Duodenal mucosa (tissue), 2 donors: ENCODE measurements at regions not wholly inside any gene's neighbourhood (a gene's known extent, or its start where the extent isn't known, plus 50 kb on each side); places are given as distances from the start of the nearest gene placed in this dataset.

ENCODE experiments used
- H3K27ac ChIP-seq: one replicate; pipeline ENCODE4 v1.7.0; 2013; ENCODE audit warnings: low read depth, low read length
- H3K27me3 ChIP-seq, 2 donors: one replicate each; pipeline ENCODE4 v1.7.0; 2013; ENCODE audit warnings: low read length in 2 of 2, control low read depth in 1 of 2; ENCODE audit not compliant: insufficient read depth in 2 of 2, control insufficient read depth in 1 of 2
- H3K36me3 ChIP-seq, 2 donors: one replicate each; pipeline ENCODE4 v1.7.0; 2013; ENCODE audit warnings: low read length in 2 of 2, control low read depth in 1 of 2; ENCODE audit not compliant: insufficient read depth in 2 of 2, control insufficient read depth in 1 of 2
- H3K4me1 ChIP-seq, 2 donors: one replicate each; pipeline ENCODE4 v1.7.0; 2013; ENCODE audit warnings: low read length in 2 of 2, control low read depth in 1 of 2; ENCODE audit not compliant: insufficient read depth in 2 of 2, control insufficient read depth in 1 of 2
- H3K4me3 ChIP-seq, 2 donors: one replicate each; pipeline ENCODE4 v1.7.0; 2013; ENCODE audit warnings: low read length in 2 of 2, low read depth in 1 of 2
- H3K9ac ChIP-seq, 2 donors: one replicate each; pipeline ENCODE4 v1.7.0; 2013; ENCODE audit warnings: low read length in 2 of 2, low read depth in 1 of 2
- H3K9me3 ChIP-seq, 2 donors: one replicate each; pipeline ENCODE4 v1.7.0; 2013; ENCODE audit warnings: low read length in 2 of 2, control low read depth in 1 of 2; ENCODE audit not compliant: control insufficient read depth in 1 of 2

DNA sequence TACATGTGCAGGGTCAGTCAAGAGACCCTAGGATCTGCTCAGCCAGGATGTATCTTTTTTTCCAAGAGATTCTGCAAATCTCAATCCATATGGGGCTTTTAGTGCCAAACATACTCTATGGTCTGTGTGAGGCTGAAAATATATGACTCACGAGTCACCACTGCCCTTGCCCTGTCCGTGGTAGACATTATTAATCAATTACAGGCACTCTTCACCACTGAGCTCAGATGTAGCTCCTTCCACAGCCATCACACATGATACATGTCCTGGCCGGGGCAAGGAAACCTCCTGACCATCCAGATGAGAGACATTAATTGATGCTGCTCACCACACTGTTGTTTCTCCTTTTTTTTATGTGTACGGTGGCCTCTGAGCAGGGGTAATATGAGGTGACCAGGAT, 90.2 kb upstream of the RET start:
- H3K27me3 ChIP-seq, result no peaks in the 10 kb centered on the region
- peaks cover 3 to 4% of the 10 kb centered on the region in 2 donors for H3K4me1 ChIP-seq
- H3K9ac ChIP-seq, result no peak overlapping the region
- no peak overlapping the region for H3K4me3 ChIP-seq
- no peak overlapping the region for H3K27ac ChIP-seq
- H3K9me3 ChIP-seq, result no peaks in the 10 kb centered on the region
- no peaks in the 10 kb centered on the region for H3K36me3 ChIP-seq

DNA sequence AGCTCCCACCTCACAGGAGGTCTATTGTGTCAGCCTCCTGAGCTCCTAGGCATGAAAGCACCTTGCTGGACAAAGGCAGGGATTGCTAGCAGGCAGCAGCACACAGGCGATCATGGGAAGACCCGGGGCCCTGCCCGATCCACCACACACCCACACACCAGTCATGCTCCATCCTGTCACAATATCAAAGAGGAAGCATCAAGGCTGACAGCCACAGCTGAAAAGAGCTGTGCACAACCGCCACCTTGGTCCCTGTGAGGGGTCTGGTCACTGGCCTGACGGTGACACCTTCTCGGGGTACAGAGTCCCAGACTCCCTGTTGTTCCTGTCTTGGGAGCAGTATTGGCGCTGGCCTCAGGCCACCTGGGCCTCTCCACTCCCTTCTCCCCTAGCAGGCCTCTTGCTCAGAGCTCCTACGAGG, 89.7 kb upstream of the RET start:
- Histone ChIP-seq H3K36me3 (no peaks in the 10 kb centered on the region), H3K27ac (no peak overlapping the region), H3K4me3 (no peak overlapping the region), H3K9ac (no peak overlapping the region), H3K9me3 (no peaks in the 10 kb centered on the region), H3K27me3 (no peaks in the 10 kb centered on the region), H3K4me1 (no peaks in the 10 kb centered on the region)

- Histone ChIP-seq H3K27me3 (no peaks in the 10 kb centered on the region), H3K9me3 (no peaks in the 10 kb centered on the region), H3K4me1 (no peaks in the 10 kb centered on the region), H3K36me3 (no peaks in the 10 kb centered on the region), H3K4me3 (no peak overlapping the region), H3K9ac (no peak overlapping the region), H3K27ac (no peak overlapping the region)
Observed at GRCh38 chr10:42987575-42987974, 89.3 kb upstream of the RET start.

GRCh38 chr10:42988069-42988468, 88.8 kb upstream of the RET start:
- H3K4me3 ChIP-seq, result no peak overlapping the region
- H3K9me3 ChIP-seq, result no peaks in the 10 kb centered on the region
- no peak overlapping the region for H3K9ac ChIP-seq
- H3K27ac ChIP-seq, result no peak overlapping the region
- H3K27me3 ChIP-seq, result no peaks in the 10 kb centered on the region
- no peaks in the 10 kb centered on the region for H3K4me1 ChIP-seq
- H3K36me3 ChIP-seq, result no peaks in the 10 kb centered on the region

- Histone ChIP-seq H3K4me1 (no peaks in the 10 kb centered on the region), H3K27ac (no peak overlapping the region), H3K9me3 (no peaks in the 10 kb centered on the region), H3K4me3 (no peak overlapping the region), H3K36me3 (no peaks in the 10 kb centered on the region), H3K9ac (no peak overlapping the region), H3K27me3 (no peaks in the 10 kb centered on the region)
Observed at GRCh38 chr10:42988517-42989395, 88.1 kb upstream of the RET start.

DNA sequence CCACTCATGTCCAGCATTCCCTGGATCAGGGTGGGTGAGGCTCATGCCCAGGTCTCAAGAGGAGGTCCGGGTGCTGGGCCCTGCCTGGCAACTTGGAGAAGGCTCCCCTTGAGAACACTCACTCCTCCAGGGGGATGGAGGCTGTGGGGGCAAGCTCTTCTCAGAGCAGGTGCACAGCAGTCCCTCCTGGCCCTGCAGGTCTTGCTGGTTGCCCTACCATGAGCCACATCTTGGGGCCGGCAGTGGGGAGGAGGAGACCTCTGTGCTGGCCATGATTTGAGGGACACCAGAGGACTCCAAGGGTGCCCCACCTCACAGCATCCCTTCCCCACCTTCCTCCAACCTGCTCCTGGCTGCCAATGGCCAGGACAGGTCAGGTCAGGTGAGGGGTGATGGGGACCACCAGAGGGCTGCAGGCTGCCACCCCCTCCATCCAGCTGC, 87.4 kb upstream of the RET start:
- H3K27ac ChIP-seq, result no peak overlapping the region
- no peaks in the 10 kb centered on the region for H3K4me1 ChIP-seq
- no peaks in the 10 kb centered on the region for H3K27me3 ChIP-seq
- no peak overlapping the region for H3K4me3 ChIP-seq
- H3K9me3 ChIP-seq, result no peaks in the 10 kb centered on the region
- no peaks in the 10 kb centered on the region for H3K36me3 ChIP-seq
- no peak overlapping the region for H3K9ac ChIP-seq

DNA sequence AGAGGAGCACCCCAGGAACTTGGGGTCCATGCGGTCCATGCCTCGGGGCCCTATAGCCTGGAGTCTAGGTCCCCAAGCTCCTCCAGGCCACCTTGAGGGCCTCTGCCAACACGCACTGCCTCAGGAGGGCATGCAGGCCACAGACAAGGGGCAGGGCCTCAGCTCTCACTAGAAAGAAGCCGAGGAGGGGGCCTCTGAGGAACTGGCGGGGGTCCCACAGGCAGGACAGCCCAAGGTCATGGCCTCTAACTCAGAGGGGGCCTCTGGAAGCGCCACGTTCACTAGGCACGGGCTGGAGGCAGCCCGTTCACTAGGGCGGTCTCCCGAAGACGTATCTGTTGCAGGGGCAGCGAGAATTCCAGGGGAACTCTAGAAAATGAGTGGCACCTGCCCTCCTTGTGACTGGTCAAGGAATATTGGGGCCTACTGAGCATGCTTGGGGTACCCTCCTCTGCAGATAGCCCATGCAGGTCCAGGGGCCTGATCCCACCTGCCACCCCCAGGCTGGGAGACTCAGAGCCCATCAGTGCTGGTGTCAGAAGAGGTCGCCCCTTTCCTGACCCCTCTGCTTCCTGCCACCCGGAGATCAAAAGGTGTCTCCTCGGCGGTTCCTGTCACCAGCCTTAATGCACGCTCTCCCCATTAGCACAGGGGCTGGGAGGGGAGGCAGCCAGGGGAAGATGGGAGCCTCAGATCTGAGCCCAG, 86.7 kb upstream of the RET start:
- no peaks in the 10 kb centered on the region for H3K9me3 ChIP-seq
- H3K4me1 ChIP-seq, result no peaks in the 10 kb centered on the region
- H3K27ac ChIP-seq, result no peak overlapping the region
- H3K27me3 ChIP-seq, result no peaks in the 10 kb centered on the region
- no peak overlapping the region for H3K4me3 ChIP-seq
- H3K36me3 ChIP-seq, result no peaks in the 10 kb centered on the region
- H3K9ac ChIP-seq, result no peak overlapping the region

DNA sequence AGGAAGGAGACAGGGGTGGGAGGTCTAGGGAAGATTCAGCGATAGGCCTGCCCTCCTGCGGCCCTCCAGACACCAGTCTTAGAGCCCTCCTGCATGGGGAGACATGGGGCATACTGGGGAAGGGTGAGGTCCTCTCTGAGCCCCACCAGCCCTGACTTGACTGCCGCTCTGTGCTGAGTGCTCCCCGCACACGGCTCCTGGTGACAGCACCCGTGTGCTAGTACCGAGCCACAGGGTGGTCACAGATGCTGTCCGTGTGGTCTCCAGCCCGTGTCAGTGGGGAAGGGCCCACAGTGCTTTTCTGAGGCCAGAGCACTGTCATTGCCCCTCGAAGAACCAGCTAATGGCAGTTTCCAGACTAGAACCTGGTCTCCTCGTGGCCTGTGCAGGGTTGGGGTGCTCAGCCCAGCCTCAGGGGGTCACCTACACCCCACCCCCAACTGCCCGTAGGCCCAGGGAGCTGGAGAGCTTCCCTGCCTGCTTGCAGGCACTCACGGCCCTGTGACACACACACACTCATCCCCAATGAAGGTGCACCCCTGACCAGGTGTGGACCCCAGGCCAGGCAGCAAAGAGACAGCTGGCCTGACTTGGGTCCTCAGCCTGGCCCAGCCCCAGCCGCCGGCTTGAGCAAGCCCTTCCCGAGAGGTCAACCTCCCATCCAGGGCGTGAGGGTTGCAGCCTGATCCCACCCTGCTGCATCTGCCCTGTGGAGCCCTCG, 86.0 kb upstream of the RET start:
- no peaks in the 10 kb centered on the region for H3K27me3 ChIP-seq
- no peaks in the 10 kb centered on the region for H3K4me1 ChIP-seq
- H3K27ac ChIP-seq, result no peak overlapping the region

DNA sequence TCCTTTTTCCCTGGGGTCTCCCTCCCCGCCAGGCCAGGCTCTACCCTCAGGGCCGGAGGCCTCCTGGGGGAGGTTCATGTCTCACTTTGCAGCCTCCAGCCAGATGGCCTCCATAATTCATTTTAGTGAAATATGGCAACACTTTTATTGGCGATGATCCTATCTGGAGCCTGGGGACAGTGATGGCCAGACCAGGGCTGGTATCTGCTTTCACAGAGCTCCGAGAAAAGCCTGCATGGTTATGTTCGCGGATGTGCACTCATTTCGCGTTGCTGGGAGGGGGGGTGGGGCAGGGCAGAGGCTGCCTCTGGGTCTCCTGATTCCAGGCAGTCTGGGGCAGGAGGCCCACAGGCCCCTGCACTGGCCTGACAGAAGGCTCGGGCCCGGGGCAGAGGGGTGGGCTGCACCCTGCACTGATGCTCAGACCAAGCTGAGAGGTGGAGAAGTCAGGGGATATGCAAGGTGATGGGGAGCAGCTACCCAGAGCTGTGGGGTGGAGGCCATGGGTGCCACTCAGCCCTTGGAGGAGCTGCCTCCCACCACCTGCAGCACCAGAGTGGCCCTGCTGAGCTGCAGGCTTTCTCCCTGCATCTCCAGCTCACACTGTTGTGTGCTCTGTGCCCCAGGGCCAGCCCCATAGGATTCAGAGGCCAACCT, 85.3 kb upstream of the RET start:
- H3K4me3 ChIP-seq, result no peak overlapping the region
- H3K9ac ChIP-seq, result no peak overlapping the region
- no peaks in the 10 kb centered on the region for H3K9me3 ChIP-seq
- no peaks in the 10 kb centered on the region for H3K27me3 ChIP-seq
- H3K27ac ChIP-seq, result no peak overlapping the region
- H3K36me3 ChIP-seq, result no peaks in the 10 kb centered on the region
- no peaks in the 10 kb centered on the region for H3K4me1 ChIP-seq

More for the DNA sequence above, 86.0 kb upstream of the RET start:
- H3K9ac ChIP-seq, result no peak overlapping the region
- H3K36me3 ChIP-seq, result no peaks in the 10 kb centered on the region
- no peak overlapping the region for H3K4me3 ChIP-seq
- H3K9me3 ChIP-seq, result no peaks in the 10 kb centered on the region
